Esophagus squamous epithelium (tissue), 4 donors: ENCODE measurements at regions not wholly inside any gene's neighbourhood (a gene's known extent, or its start where the extent isn't known, plus 50 kb on each side); places are given as distances from the start of the nearest gene placed in this dataset.

ENCODE experiments used
- CTCF ChIP-seq, 6 experiments: fragments of 450-650 bp in 4 of 6; fragments of 200-600 bp in 2 of 6; sonication (generic) in 2 of 6; IDR thresholded peaks; one replicate each; pipeline ENCODE4 v1.5.1; 2016 to 2019; ENCODE audit warnings: antibody characterized with exemption in 6 of 6, mild to moderate bottlenecking in 4 of 6, moderate library complexity in 4 of 6
- POLR2A ChIP-seq, 4 donors: fragments of 450-650 bp; IDR thresholded peaks; one replicate each; pipeline ENCODE4 v1.6.1; 2017; ENCODE audit warnings: antibody characterized with exemption in 4 of 4, mild to moderate bottlenecking in 4 of 4, moderate library complexity in 3 of 4

- TF ChIP-seq CTCF (IDR thresholded peaks at IDR 0.05) = no peak
- no peak for TF ChIP-seq POLR2A (IDR thresholded peaks at IDR 0.05)
These were observed 417.4 kb downstream of the TBC1D32 start for GRCh38 chr6:120916844-120917243.
